ENCODE measurements at regions not wholly inside any gene's neighbourhood (a gene's known extent, or its start where the extent isn't known, plus 50 kb on each side); places are given as distances from the start of the nearest gene placed in this dataset.

DNA sequence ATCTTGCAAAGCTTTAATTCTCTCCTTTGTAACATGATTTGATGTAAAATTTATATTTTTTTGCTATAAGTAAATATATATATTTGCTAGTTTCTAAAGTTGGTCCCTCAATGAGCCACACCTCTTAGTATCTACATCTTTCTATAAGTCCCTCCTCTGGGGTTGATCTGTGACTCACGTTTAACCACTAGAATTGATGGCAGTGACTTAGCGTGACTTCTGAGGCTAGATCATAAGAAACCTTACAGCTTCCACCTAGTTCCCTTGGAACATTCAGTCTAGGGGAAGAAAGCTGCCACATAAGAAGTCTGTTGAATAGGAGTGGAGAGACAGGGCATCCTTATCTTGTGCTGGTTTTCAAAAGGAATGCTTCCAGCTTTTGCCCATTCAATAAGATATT, 56.6 kb upstream of the TNIK start:
- no peak for TF ChIP-seq POLR2A (IDR thresholded peaks at IDR 0.05; ENCODE audit: low read length)
- no peak for TF ChIP-seq GATA1 (IDR thresholded peaks at IDR 0.05; ENCODE audit: low read depth, low read length)
